ENCODE measurements at regions not wholly inside any gene's neighbourhood (a gene's known extent, or its start where the extent isn't known, plus 50 kb on each side); places are given as distances from the start of the nearest gene placed in this dataset.

DNA sequence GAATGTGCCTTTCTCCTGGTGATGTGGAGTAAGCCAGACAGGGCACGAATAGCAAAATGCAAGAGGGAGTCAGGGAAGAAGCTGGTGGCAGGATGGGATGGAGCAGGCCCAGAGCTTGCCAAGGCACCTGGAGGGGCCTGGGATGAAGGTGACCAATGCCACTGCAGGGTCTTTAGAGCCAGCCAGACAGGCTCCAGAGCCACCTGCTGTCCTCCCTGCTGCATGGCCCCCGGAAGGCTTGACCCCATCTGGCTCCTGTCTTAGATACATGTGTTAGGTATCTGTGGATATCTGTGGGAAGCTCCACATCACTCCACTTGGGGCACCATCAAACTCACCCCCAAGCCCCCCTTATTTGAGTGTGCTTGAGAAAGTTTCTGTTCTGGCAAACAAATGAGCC is 99.9 kb upstream of the ATL2 start:
- TF ChIP-seq EZH2 (IDR thresholded peaks at IDR 0.05) (no peak), FOXP2 (optimal IDR thresholded peaks at IDR 0.05; ENCODE audit: control extremely low read depth, extremely low read length, insufficient read depth) (no peak), POLR2AphosphoS5 (IDR thresholded peaks at IDR 0.05; ENCODE audit: borderline replicate concordance, low read depth, low read length) (no peak)
- Histone ChIP-seq H3K9ac (ENCODE audit: insufficient read length) (no peak overlapping the region), H3K27ac (no peak overlapping the region), H3K9me3 (ENCODE audit: low read depth, low read length) (no peaks in the 10 kb centered on the region; the same call in 1 of the 2 replicates), H3K36me3 (ENCODE audit: insufficient read depth, low read length) (no peaks in the 10 kb centered on the region), H3K4me3 (no peak overlapping the region)
- DNase-seq (ENCODE audit: low read depth, low spot score) = no peak

DNA sequence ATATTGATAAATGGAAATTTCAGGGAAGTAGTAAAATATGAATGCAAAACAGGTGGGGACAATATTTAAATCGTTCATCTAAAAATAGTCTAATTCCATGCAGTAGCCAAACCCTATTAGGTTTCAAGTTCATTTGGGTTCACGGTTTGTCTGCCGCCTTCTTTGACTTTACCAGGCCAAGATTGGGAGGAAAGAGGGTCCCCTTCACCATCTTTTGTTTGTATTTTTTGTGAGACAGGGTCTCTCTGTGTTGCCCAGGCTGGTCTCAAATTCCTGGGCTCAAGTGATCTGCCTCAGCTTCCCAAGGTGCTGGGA is 98.5 kb upstream of the ATL2 start:
- Histone ChIP-seq H3K9ac (ENCODE audit: insufficient read length) (no peak overlapping the region), H3K4me3 (no peak overlapping the region), H3K36me3 (ENCODE audit: insufficient read depth, low read length) (no peaks in the 10 kb centered on the region), H3K9me3 (ENCODE audit: low read depth, low read length) (no peaks in the 10 kb centered on the region; the same call in 1 of the 2 replicates), H3K27ac (no peak overlapping the region)
- no peak for TF ChIP-seq EZH2 (IDR thresholded peaks at IDR 0.05)
- no peak for TF ChIP-seq FOXP2 (optimal IDR thresholded peaks at IDR 0.05; ENCODE audit: control extremely low read depth, extremely low read length, insufficient read depth)
- no peak for TF ChIP-seq POLR2AphosphoS5 (IDR thresholded peaks at IDR 0.05; ENCODE audit: borderline replicate concordance, low read depth, low read length)
- DNase-seq (ENCODE audit: low read depth, low spot score) = no peak

DNA sequence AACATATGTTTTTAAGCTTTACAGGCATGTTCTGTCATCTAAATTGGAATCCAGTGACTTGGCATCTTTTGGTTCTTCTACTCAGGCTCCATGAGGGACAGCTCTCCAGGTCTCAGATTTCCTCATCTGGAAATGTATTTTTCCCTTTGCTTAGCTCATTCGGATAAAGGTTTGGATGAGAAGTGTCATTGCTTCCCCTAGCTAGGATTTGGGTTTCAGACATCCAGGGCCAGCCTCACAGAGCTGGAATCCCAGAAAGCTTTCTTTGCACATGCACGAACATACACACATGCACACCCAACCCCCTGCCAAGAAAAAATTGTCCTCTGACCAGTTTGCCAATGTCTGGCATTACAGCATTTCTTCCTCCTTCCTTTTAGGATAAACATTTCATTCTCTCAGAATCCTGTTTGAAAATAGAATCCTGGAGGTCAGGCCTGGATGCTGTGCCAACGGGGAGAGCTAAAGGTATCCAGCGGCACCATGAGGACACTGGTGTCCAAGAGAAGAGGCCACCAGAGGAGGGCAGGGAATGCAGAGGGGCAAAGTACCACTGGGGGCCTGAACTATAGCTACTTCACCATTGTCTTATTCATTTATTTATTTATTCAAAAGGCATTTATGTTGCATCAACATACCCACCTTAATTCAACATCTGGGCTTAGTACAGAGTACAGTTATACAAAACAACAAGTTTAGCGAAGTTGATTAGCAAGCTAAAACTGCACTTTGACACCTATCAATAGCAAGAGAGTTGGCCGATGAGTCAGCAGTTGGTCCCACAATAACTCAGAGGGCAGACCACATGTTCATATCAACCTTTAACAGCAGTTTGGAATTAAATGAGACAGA is 97.9 kb upstream of the ATL2 start:
- Histone ChIP-seq H3K36me3 (ENCODE audit: insufficient read depth, low read length) (no peaks in the 10 kb centered on the region), H3K9me3 (ENCODE audit: low read depth, low read length) (no peaks in the 10 kb centered on the region), H3K9ac (ENCODE audit: insufficient read length) (no peak overlapping the region), H3K4me3 (no peak overlapping the region), H3K27ac (no peak overlapping the region)
- TF ChIP-seq POLR2AphosphoS5 (IDR thresholded peaks at IDR 0.05; ENCODE audit: borderline replicate concordance, low read depth, low read length) (no peak), EZH2 (IDR thresholded peaks at IDR 0.05) (no peak), FOXP2 (optimal IDR thresholded peaks at IDR 0.05; ENCODE audit: control extremely low read depth, extremely low read length, insufficient read depth) (no peak)
- DNase-seq (ENCODE audit: low read depth, low spot score) = no peak

DNA sequence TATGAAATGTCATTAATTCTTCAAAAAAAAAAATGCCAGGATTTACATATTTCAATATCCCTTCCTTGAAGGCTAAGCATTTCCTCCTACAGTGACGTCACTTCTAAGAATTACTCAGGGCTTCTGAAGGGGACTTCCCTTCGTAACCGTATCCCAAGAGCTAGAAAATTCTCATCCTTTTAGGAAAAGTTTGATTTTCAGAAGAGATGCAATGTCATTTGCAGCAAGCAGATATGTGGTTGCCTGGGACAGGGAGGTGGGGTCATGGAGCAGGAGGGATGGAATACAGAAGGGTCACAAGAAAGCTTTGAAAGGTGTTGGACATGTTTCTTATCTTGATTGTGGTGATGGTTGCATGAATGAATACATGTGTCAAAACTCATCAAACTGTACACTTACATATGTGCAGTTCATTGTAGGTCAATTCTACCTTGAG is 97.0 kb upstream of the ATL2 start:
- no peak for TF ChIP-seq POLR2AphosphoS5 (IDR thresholded peaks at IDR 0.05; ENCODE audit: borderline replicate concordance, low read depth, low read length)
- no peak for DNase-seq (ENCODE audit: low read depth, low spot score)
- Histone ChIP-seq H3K9me3 (ENCODE audit: low read depth, low read length) (no peaks in the 10 kb centered on the region), H3K27ac (no peak overlapping the region), H3K9ac (ENCODE audit: insufficient read length) (no peak overlapping the region), H3K4me3 (no peak overlapping the region), H3K36me3 (ENCODE audit: insufficient read depth, low read length) (no peaks in the 10 kb centered on the region)

DNA sequence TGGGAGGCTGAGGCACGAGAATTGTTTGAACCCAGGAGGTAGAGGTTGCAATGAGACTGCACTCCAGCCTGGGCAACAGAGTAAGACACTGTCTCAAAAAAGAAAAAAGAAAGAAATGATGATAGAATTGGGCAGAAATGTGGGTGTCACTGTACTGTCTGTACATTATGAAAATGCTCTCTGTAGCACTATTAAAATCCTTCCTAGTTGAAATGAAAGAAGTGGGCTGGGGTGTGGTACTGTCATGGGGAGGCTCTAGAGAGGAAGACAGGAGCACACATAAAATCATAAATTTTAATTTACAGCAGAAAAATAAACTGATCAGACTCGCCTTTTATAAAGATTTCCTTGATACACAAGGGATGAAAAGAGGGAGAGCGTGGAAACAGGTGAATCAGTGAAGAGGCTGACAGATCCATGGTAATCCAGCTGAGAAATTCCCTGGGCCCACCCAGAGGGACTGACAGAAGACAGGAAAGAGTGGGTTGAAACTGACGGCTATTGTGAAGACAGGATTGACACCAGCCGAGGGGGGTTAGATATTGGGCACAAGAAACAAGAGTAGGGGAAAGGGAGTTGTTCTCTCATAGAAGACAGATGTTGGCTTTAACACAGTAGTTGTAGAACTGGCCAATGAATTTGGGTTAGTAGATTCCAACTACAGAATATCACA is 96.4 kb upstream of the ATL2 start:
- no peaks in the 10 kb centered on the region for H3K9me3 ChIP-seq (ENCODE audit: low read depth, low read length)
- no peak for DNase-seq (ENCODE audit: low read depth, low spot score)

DNA sequence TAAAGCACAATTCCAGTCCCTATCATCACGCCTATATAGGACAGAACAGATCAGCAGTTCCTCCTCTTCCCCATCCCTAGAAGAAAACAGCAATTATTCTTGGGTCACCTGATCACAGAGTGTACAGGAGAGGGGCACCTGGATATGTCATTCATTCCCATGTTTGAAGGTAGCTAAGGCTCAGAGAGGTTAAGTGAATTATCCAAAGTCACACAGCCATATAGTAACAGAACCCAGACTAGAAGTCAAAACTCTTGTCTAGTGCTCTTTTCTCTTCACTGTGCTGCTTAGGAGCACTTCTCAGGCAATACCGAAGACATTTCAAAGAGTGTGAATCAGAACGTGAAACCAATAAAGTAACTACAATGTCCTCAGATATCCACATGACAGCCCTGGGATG is 93.0 kb upstream of the ATL2 start:
- H3K36me3 ChIP-seq (ENCODE audit: insufficient read depth, low read length) = no peaks in the 10 kb centered on the region
- H3K9ac ChIP-seq (ENCODE audit: insufficient read length) = no peak overlapping the region
- no peak for DNase-seq (ENCODE audit: low read depth, low spot score)
- no peak overlapping the region for H3K4me3 ChIP-seq
- H3K9me3 ChIP-seq (ENCODE audit: low read depth, low read length) = no peaks in the 10 kb centered on the region
- no peak overlapping the region for H3K27ac ChIP-seq
- TF ChIP-seq EZH2 (IDR thresholded peaks at IDR 0.05) (no peak), POLR2AphosphoS5 (IDR thresholded peaks at IDR 0.05; ENCODE audit: borderline replicate concordance, low read depth, low read length) (no peak), FOXP2 (optimal IDR thresholded peaks at IDR 0.05; ENCODE audit: control extremely low read depth, extremely low read length, insufficient read depth) (no peak)

More for the DNA sequence above, 96.4 kb upstream of the ATL2 start:
- Histone ChIP-seq H3K27ac (no peak overlapping the region), H3K9ac (ENCODE audit: insufficient read length) (no peak overlapping the region), H3K36me3 (ENCODE audit: insufficient read depth, low read length) (no peaks in the 10 kb centered on the region), H3K4me3 (no peak overlapping the region)
- TF ChIP-seq EZH2 (IDR thresholded peaks at IDR 0.05) (no peak), FOXP2 (optimal IDR thresholded peaks at IDR 0.05; ENCODE audit: control extremely low read depth, extremely low read length, insufficient read depth) (no peak), POLR2AphosphoS5 (IDR thresholded peaks at IDR 0.05; ENCODE audit: borderline replicate concordance, low read depth, low read length) (no peak)

DNA sequence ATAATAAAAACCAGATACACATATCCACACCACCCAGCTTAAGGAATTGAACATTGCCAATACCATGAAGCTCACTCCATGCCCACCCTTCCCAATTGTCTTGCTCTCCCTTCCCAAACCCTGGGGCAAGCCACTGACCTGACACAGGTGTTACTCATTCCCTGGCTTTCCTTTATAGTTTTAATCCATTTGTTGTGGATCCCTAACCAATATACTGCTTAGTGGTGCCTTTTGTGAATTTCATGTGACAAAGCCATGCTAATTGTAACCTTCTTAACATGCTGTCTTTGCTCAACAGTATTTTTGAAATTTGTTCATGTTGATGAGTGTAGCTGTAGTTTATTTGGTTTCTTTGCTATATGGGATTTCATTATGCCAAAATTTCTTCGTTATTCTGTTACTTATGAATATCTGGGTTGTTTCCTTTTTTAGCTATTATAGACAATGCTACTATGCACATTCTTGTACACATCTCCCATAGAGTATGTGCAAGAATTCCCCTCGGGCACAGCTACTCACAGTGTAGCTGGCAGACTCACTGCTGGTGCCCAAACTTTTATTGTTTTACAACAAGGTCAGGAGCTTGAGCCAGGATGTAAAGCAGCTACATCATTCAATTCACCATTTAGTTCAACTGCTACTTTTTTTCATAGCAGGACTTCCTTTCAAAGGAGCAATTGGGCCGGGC is 90.8 kb upstream of the ATL2 start:
- Histone ChIP-seq H3K27ac (peak overlapping the region; percentile 12), H3K9me3 (ENCODE audit: low read depth, low read length) (no peaks in the 10 kb centered on the region), H3K4me3 (peak overlapping the region; percentile 6; the same call in 1 of the 2 replicates), H3K36me3 (ENCODE audit: insufficient read depth, low read length) (no peaks in the 10 kb centered on the region), H3K9ac (ENCODE audit: insufficient read length) (no peak overlapping the region)
- no peak for TF ChIP-seq FOXP2 (optimal IDR thresholded peaks at IDR 0.05; ENCODE audit: control extremely low read depth, extremely low read length, insufficient read depth)
- no peak for TF ChIP-seq POLR2AphosphoS5 (IDR thresholded peaks at IDR 0.05; ENCODE audit: borderline replicate concordance, low read depth, low read length)
- no peak for TF ChIP-seq EZH2 (IDR thresholded peaks at IDR 0.05)
- DNase-seq (ENCODE audit: low read depth, low spot score) = no peak
